ENCODE measurements at regions not wholly inside any gene's neighbourhood (a gene's known extent, or its start where the extent isn't known, plus 50 kb on each side); places are given as distances from the start of the nearest gene placed in this dataset.
A peak's percentile ranks its signal among the peaks of the same experiment; 100 is the strongest.

GRCh38 chr4:19675172-19675811 lies 576.4 kb upstream of the SLIT2 start:
- Histone ChIP-seq H3K27ac (no peak overlapping the region), H3K9me3 (no peaks in the 10 kb centered on the region), H3K4me1 (no peaks in the 10 kb centered on the region), H3K27me3 (no peaks in the 10 kb centered on the region), H3K36me3 (replicated peaks in 1 of 2; ENCODE audit: insufficient read depth in 1 of 2, low read depth in 2 of 2) (no peaks in the 10 kb centered on the region), H3K4me3 (no peak overlapping the region)
- intact Hi-C loops (cut with DNase I): no loop called here
- 70 to 77% methylated on average over 4 of the region's 4 CpGs for WGBS, 2 donors
- no peak for TF ChIP-seq POLR2A (IDR thresholded peaks at IDR 0.05)
- no peak for TF ChIP-seq CTCF (IDR thresholded peaks at IDR 0.05)
- DNase-seq (peak in 1 of 4 donors; percentile 6), ATAC-seq (no peak)

- no peak for TF ChIP-seq POLR2A (IDR thresholded peaks at IDR 0.05)
- TF ChIP-seq CTCF (IDR thresholded peaks at IDR 0.05): no peak
- ATAC-seq (no peak), DNase-seq (no peak)
- no peaks in the 10 kb centered on the region for H3K27me3 ChIP-seq
- H3K4me3 ChIP-seq: no peak overlapping the region
- H3K4me1 ChIP-seq: no peaks in the 10 kb centered on the region
- no peaks in the 10 kb centered on the region for H3K9me3 ChIP-seq
- intact Hi-C loops (cut with DNase I): no loop called here
- 54 to 76% methylated on average over 5 of the region's 5 CpGs for WGBS, 2 donors
- H3K27ac ChIP-seq: no peak overlapping the region
- H3K36me3 ChIP-seq (replicated peaks in 1 of 2; ENCODE audit: insufficient read depth in 1 of 2, low read depth in 2 of 2): no peaks in the 10 kb centered on the region
Measured at GRCh38 chr4:19659101-19659500, 592.6 kb upstream of the SLIT2 start.

DNA sequence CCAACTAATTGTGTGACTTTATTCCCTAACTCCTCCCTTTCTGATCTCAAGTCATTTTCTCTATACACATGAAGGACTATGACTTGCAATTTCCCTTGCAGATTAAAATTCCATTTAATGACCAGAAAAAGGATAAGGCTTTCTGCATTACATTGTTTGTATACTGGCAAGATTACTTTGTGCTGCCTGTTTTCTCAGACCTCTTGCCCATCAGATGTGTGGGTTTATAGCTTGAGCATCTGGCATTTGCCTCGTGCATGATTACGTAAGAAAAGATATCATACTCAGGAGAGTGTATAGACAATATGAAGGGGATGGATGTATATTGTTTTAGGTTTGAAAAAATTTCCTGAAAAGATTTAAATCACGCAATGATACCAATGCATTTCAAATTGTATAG lies 593.8 kb upstream of the SLIT2 start:
- intact Hi-C loops (cut with DNase I): no loop called here
- TF ChIP-seq CTCF (IDR thresholded peaks at IDR 0.05): no peak
- no peak for TF ChIP-seq POLR2A (IDR thresholded peaks at IDR 0.05)
- Histone ChIP-seq H3K27me3 (no peaks in the 10 kb centered on the region), H3K9me3 (no peaks in the 10 kb centered on the region), H3K4me3 (no peak overlapping the region), H3K4me1 (no peaks in the 10 kb centered on the region), H3K27ac (no peak overlapping the region), H3K36me3 (replicated peaks in 1 of 2; ENCODE audit: insufficient read depth in 1 of 2, low read depth in 2 of 2) (no peaks in the 10 kb centered on the region)
- 49 to 59% methylated on average over 3 of the region's 3 CpGs for WGBS, 2 donors
- DNase-seq: no peak
- ATAC-seq: no peak

- Histone ChIP-seq H3K27me3 (no peaks in the 10 kb centered on the region), H3K4me1 (no peaks in the 10 kb centered on the region), H3K27ac (no peak overlapping the region), H3K36me3 (replicated peaks in 1 of 2; ENCODE audit: insufficient read depth in 1 of 2, low read depth in 2 of 2) (no peaks in the 10 kb centered on the region), H3K9me3 (no peaks in the 10 kb centered on the region), H3K4me3 (no peak overlapping the region)
- intact Hi-C loops (cut with DNase I): no loop called here
- 50 to 69% methylated on average over 5 of the region's 5 CpGs for WGBS, 2 donors
- TF ChIP-seq POLR2A (IDR thresholded peaks at IDR 0.05) (no peak), CTCF (IDR thresholded peaks at IDR 0.05) (no peak)
- DNase-seq (no peak), ATAC-seq (no peak)
Measured at GRCh38 chr4:19655666-19656065, 596.0 kb upstream of the SLIT2 start.
